IPS-20b (cell line): ENCODE measurements at regions not wholly inside any gene's neighbourhood (a gene's known extent, or its start where the extent isn't known, plus 50 kb on each side); places are given as distances from the start of the nearest gene placed in this dataset.
A peak's percentile ranks its signal among the peaks of the same experiment; 100 is the strongest.

Experiments used
- H3K27ac ChIP-seq: one replicate; pipeline ENCODE4 v1.5.1; 2013; ENCODE audit warnings: low read length
- H3K27me3 ChIP-seq: 2 replicates; pipeline ENCODE4 v1.6.1; 2013; ENCODE audit warnings: mild to moderate bottlenecking, low read length, inconsistent platforms; ENCODE audit not compliant: insufficient read depth
- H3K36me3 ChIP-seq: 2 replicates; pipeline ENCODE4 v1.6.1; 2013; ENCODE audit warnings: low read depth, mild to moderate bottlenecking, inconsistent platforms, low read length, moderate library complexity; ENCODE audit not compliant: insufficient read depth
- H3K4me1 ChIP-seq: 2 replicates; pipeline ENCODE4 v1.6.1; 2013; ENCODE audit warnings: mild to moderate bottlenecking, control low read depth, inconsistent platforms, low read length, moderate library complexity; ENCODE audit not compliant: insufficient read depth
- H3K4me3 ChIP-seq: 2 replicates; pipeline ENCODE4 v1.5.1; 2013; ENCODE audit warnings: mild to moderate bottlenecking, low read length, inconsistent platforms
- H3K9ac ChIP-seq: 2 replicates; pipeline ENCODE4 v1.6.1; 2013; ENCODE audit warnings: low read depth, mild to moderate bottlenecking, inconsistent platforms, low read length, moderate library complexity
- H3K9me3 ChIP-seq: 2 replicates; pipeline ENCODE4 v1.6.1; 2013; ENCODE audit warnings: mild to moderate bottlenecking, low read depth, low read length, inconsistent platforms; ENCODE audit not compliant: insufficient read depth

DNA sequence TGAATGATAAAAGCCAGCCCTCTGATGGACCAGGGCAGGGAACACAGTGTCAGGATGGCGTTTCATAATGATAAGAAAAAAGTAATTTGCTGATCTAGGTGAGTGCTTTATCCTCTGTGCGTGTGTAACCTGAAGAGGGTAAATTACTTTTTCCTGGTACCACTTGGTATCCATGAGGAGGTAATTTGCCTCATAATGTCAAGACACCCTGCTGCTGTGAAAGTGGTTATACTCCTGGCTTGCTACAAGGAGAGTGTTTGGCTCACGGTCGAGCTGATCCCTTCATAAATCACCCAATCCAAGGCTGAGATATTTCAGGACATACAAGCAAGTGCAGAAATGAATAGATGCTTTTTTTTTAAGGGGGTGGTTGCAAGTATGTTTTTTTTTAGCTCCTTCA, 207.2 kb upstream of the PGR start:
- H3K4me1 ChIP-seq: peaks cover 11% of the 10 kb centered on the region; the same call in 1 of the 2 replicates
- no peak overlapping the region for H3K9ac ChIP-seq
- no peaks in the 10 kb centered on the region for H3K27me3 ChIP-seq
- no peak overlapping the region for H3K27ac ChIP-seq
- H3K36me3 ChIP-seq: no peaks in the 10 kb centered on the region
- H3K9me3 ChIP-seq: no peaks in the 10 kb centered on the region
- 0 out of 2 replicates have a peak overlapping the region, but pooled peaks have one; percentile 7 for H3K4me3 ChIP-seq

DNA sequence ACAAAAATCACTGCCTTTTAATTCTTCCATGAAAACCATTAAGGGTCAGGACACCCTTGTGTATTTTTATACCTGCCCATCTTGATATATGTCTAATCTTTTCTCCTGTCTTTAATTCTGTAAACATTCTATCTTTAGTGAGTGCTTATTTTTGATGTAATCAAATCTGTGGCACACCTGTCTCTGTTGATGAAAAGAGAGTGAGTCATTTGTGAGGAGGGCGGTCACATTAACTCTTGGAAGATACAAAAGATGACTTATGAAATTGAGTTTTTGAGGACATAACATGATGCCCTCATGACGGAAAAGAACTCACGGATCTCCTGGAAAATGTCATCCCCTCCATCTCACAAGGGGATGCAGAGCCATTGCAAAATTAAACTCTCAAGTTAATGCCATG, 206.5 kb upstream of the PGR start:
- no peaks in the 10 kb centered on the region for H3K9me3 ChIP-seq
- no peak overlapping the region for H3K27ac ChIP-seq
- peaks cover 11% of the 10 kb centered on the region; the same call in 1 of the 2 replicates for H3K4me1 ChIP-seq
- H3K36me3 ChIP-seq: no peaks in the 10 kb centered on the region
- no peaks in the 10 kb centered on the region for H3K27me3 ChIP-seq
- no peak overlapping the region for H3K9ac ChIP-seq
- H3K4me3 ChIP-seq: no peak overlapping the region

- H3K27ac ChIP-seq: no peak overlapping the region
- H3K4me3 ChIP-seq: no peak overlapping the region
- no peak overlapping the region for H3K9ac ChIP-seq
- peaks cover 11% of the 10 kb centered on the region; the same call in 1 of the 2 replicates for H3K4me1 ChIP-seq
- no peaks in the 10 kb centered on the region for H3K27me3 ChIP-seq
- H3K9me3 ChIP-seq: no peaks in the 10 kb centered on the region
- no peaks in the 10 kb centered on the region for H3K36me3 ChIP-seq
Measured at GRCh38 chr11:101334581-101334980, 205.0 kb upstream of the PGR start.

DNA sequence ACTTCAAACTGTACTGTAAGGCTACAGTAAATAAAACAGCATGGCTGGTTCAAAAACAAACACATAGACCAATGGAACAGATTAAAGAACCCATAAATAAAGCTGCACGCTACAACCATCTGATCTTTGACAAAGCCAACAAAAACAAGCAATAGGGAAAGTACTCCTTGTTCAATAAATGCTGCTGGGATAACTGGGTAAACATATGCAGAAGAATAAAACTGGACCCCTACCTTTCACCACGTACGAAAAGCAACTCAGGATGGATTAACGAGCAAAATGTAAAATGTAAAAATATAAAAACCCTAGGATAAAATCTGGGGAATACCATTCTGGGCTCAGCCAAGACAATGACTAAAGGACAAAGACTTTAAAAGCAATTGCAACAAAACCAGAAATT, 201.8 kb upstream of the PGR start:
- Histone ChIP-seq H3K9ac (no peak overlapping the region), H3K36me3 (no peaks in the 10 kb centered on the region), H3K4me3 (no peak overlapping the region), H3K27me3 (no peaks in the 10 kb centered on the region), H3K27ac (no peak overlapping the region), H3K4me1 (peaks cover 3% of the 10 kb centered on the region; the same call in 1 of the 2 replicates), H3K9me3 (no peaks in the 10 kb centered on the region)

DNA sequence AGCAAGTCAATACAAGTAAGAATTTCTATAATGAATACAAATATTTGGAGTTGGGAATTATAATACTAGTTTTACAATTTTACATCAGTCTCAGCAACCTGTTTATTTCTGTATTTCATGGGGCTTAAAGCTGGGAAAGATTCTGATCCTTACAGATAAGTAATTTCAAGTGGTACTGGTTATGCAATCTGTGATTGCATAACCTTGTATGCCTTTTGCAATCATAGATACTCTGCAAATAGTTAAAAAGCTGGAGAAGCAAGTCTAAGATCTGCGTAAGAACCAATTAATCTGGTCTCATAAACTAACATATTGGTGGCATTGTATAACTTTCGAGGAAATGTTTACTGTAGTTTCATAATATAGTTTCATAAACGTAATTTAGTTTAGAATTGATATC, 198.3 kb upstream of the PGR start:
- H3K4me1 ChIP-seq: no peaks in the 10 kb centered on the region
- no peaks in the 10 kb centered on the region for H3K27me3 ChIP-seq
- H3K9me3 ChIP-seq: no peaks in the 10 kb centered on the region
- no peak overlapping the region for H3K9ac ChIP-seq
- H3K4me3 ChIP-seq: no peak overlapping the region
- no peak overlapping the region for H3K27ac ChIP-seq
- no peaks in the 10 kb centered on the region for H3K36me3 ChIP-seq

- no peaks in the 10 kb centered on the region for H3K4me1 ChIP-seq
- no peak overlapping the region for H3K27ac ChIP-seq
- H3K27me3 ChIP-seq: no peaks in the 10 kb centered on the region
- H3K9me3 ChIP-seq: no peaks in the 10 kb centered on the region
- no peaks in the 10 kb centered on the region for H3K36me3 ChIP-seq
- H3K4me3 ChIP-seq: no peak overlapping the region
- no peak overlapping the region for H3K9ac ChIP-seq
Measured at GRCh38 chr11:101326141-101326540, 196.5 kb upstream of the PGR start.

DNA sequence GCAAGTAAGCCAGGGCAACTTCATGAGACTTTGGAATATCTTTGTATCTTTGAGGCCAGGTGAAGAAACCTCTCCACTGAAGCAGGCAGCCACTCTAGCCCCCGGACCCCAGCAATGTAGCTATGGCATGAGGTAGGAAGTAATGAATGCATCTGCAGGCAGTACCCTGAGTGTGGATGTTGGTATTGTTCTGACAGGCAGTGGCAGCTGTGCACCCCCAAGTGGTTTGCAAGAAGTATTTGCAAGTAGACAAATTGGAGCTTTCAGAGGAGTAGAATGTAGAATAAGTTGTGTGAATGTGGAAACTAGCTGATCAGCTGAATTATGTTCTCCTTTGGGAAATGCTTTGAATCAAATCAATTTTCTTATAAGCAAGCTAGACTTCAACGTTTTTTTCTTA, 194.4 kb upstream of the PGR start:
- Histone ChIP-seq H3K4me3 (no peak overlapping the region), H3K4me1 (no peaks in the 10 kb centered on the region), H3K27ac (no peak overlapping the region), H3K36me3 (no peaks in the 10 kb centered on the region), H3K27me3 (no peaks in the 10 kb centered on the region), H3K9ac (no peak overlapping the region), H3K9me3 (no peaks in the 10 kb centered on the region)

DNA sequence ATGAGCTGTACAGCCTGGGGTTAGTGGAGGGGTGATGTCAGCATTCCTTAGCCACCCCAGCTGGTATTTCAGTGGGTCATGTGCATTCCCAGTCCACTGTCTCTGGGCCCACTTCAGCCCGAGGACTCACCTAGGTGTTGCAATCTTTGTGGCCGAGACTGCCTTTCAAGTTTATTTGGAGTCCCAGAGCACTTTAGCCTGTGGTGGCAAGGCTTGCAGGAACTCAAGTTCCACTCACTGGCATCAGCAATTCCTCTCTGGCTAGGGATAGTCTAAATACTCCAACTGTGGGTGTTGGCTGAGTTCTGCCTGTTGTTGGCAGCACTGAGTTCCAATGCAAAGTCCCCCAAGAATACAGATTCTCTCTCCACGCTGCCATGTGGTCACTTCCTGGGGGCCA, 191.6 kb upstream of the PGR start:
- Histone ChIP-seq H3K27me3 (no peaks in the 10 kb centered on the region), H3K4me3 (no peak overlapping the region), H3K9me3 (no peaks in the 10 kb centered on the region), H3K9ac (no peak overlapping the region), H3K36me3 (no peaks in the 10 kb centered on the region), H3K4me1 (no peaks in the 10 kb centered on the region), H3K27ac (no peak overlapping the region)

- no peaks in the 10 kb centered on the region for H3K27me3 ChIP-seq
- H3K4me1 ChIP-seq: no peaks in the 10 kb centered on the region
- no peak overlapping the region for H3K9ac ChIP-seq
- no peak overlapping the region for H3K4me3 ChIP-seq
- no peaks in the 10 kb centered on the region for H3K36me3 ChIP-seq
- H3K27ac ChIP-seq: no peak overlapping the region
- H3K9me3 ChIP-seq: no peaks in the 10 kb centered on the region
Measured at GRCh38 chr11:101306721-101307120, 177.1 kb upstream of the PGR start.

- no peaks in the 10 kb centered on the region for H3K4me1 ChIP-seq
- H3K4me3 ChIP-seq: no peak overlapping the region
- no peaks in the 10 kb centered on the region for H3K36me3 ChIP-seq
- no peaks in the 10 kb centered on the region for H3K27me3 ChIP-seq
- no peak overlapping the region for H3K9ac ChIP-seq
- H3K9me3 ChIP-seq: no peaks in the 10 kb centered on the region
- H3K27ac ChIP-seq: no peak overlapping the region
Measured at GRCh38 chr11:101305496-101305895, 175.9 kb upstream of the PGR start.

GRCh38 chr11:101299210-101299609, 169.6 kb upstream of the PGR start:
- Histone ChIP-seq H3K4me3 (no peak overlapping the region), H3K9ac (no peak overlapping the region), H3K36me3 (no peaks in the 10 kb centered on the region), H3K27ac (no peak overlapping the region), H3K4me1 (no peaks in the 10 kb centered on the region), H3K27me3 (no peaks in the 10 kb centered on the region), H3K9me3 (peaks cover 10% of the 10 kb centered on the region; the same call in 1 of the 2 replicates)

GRCh38 chr11:101296896-101297295, 167.3 kb upstream of the PGR start:
- Histone ChIP-seq H3K9ac (no peak overlapping the region), H3K4me3 (no peak overlapping the region), H3K9me3 (peaks cover 10% of the 10 kb centered on the region; the same call in 1 of the 2 replicates), H3K27ac (no peak overlapping the region), H3K4me1 (no peaks in the 10 kb centered on the region), H3K36me3 (no peaks in the 10 kb centered on the region), H3K27me3 (no peaks in the 10 kb centered on the region)
